ENCODE measurements at regions not wholly inside any gene's neighbourhood (a gene's known extent, or its start where the extent isn't known, plus 50 kb on each side); places are given as distances from the start of the nearest gene placed in this dataset.

DNA sequence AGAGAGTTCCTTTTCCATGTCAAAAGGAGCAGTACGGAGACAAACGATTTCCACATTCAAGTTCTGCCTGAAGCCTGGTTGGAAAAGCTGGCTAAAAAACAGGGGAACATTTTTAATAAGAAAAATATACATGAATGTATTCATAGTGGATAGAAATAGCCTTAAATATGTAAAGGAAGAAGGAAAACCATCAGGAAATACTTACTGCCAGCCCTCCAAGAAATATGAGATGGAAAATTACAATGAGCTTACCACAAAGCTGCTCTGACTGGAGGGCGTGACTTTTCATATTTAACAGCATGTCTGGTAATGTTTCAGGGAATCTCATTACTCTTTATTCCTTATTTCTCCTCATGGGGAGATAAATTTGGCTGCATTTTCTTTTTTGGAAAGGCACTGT, 75.9 kb upstream of the ZDHHC17 start:
- Mint-ChIP-seq H3K4me3 (no peak overlapping the region), H3K27me3 (ENCODE audit: low read depth in 3 of 3) (no peaks in the 10 kb centered on the region), H3K4me1 (peaks cover 19% of the 10 kb centered on the region), H3K36me3 (no peaks in the 10 kb centered on the region), H3K9me3 (no peaks in the 10 kb centered on the region), H3K27ac (no peak overlapping the region)
- Histone ChIP-seq H3K27ac (ENCODE audit: low read depth in 1 of 2, low read length in 2 of 2) (no peak overlapping the region), H3K9ac (ENCODE audit: insufficient read depth, low read length, poor library complexity, severe bottlenecking) (no peak overlapping the region), H2AFZ (ENCODE audit: insufficient read depth, low read depth, low read length, poor library complexity, severe bottlenecking) (peak overlapping the region; percentile 57), H4K20me1 (ENCODE audit: insufficient read depth, low read length) (no peaks in the 10 kb centered on the region), H3K9me3 (replicated peaks in 1 of 2; ENCODE audit: control insufficient read depth in 1 of 2, insufficient read depth in 1 of 2, low read length in 2 of 2) (no peaks in the 10 kb centered on the region), H3K4me2 (replicated peaks; ENCODE audit: extremely low read depth, low read length, poor library complexity, severe bottlenecking) (no peak overlapping the region), H3K4me3 (replicated peaks in 1 of 3; ENCODE audit: low read depth in 2 of 3, low read length in 3 of 3) (no peak overlapping the region), H3K36me3 (replicated peaks in 1 of 2; ENCODE audit: control insufficient read depth in 1 of 2, insufficient read depth in 2 of 2, low read length in 2 of 2) (no peaks in the 10 kb centered on the region), H3K4me1 (ENCODE audit: control insufficient read depth in 1 of 2, insufficient read depth in 2 of 2, low read length in 2 of 2) (peaks cover 0 to 3% of the 10 kb centered on the region in 2 donors), H3K79me2 (ENCODE audit: insufficient read depth, low read length) (no peaks in the 10 kb centered on the region), H3K27me3 (ENCODE audit: control insufficient read depth in 2 of 2, insufficient read depth in 2 of 2, low read length in 2 of 2) (no peaks in the 10 kb centered on the region)
- TF ChIP-seq, protein P1, sequence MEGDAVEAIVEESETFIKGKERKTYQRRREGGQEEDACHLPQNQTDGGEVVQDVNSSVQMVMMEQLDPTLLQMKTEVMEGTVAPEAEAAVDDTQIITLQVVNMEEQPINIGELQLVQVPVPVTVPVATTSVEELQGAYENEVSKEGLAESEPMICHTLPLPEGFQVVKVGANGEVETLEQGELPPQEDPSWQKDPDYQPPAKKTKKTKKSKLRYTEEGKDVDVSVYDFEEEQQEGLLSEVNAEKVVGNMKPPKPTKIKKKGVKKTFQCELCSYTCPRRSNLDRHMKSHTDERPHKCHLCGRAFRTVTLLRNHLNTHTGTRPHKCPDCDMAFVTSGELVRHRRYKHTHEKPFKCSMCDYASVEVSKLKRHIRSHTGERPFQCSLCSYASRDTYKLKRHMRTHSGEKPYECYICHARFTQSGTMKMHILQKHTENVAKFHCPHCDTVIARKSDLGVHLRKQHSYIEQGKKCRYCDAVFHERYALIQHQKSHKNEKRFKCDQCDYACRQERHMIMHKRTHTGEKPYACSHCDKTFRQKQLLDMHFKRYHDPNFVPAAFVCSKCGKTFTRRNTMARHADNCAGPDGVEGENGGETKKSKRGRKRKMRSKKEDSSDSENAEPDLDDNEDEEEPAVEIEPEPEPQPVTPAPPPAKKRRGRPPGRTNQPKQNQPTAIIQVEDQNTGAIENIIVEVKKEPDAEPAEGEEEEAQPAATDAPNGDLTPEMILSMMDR (IDR thresholded peaks at IDR 0.05), result no peak
- 10% methylated on average over 2 of the region's 3 CpGs for WGBS (ENCODE audit: insufficient coverage)
- DNase-seq, result no peak
- intact Hi-C loops (cut with micrococcal nuclease), result no loop called here

DNA sequence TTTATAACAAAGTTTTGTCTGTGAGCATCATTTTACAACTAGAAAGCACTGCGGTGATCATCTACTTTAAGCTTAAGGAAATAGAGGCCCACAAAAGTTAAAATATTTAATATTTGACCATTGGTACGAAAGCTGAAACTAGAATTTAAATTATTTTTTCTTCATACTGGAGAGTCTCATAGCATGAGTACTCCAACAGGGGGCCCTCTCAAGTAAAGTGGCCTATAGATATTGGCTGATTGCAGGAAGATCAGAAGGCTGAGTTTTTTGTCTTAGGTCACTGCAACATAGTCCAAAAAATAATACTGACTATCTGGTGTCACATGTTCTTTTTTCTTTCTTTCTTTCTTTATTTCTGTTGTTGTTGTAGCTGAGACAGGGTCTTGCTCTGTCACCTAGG, 75.3 kb upstream of the ZDHHC17 start:
- peaks cover 19% of the 10 kb centered on the region for H3K4me1 Mint-ChIP-seq
- H3K4me1 ChIP-seq (ENCODE audit: control insufficient read depth in 1 of 2, insufficient read depth in 2 of 2, low read length in 2 of 2), result peaks cover 0 to 3% of the 10 kb centered on the region in 2 donors
- no peaks in the 10 kb centered on the region for H4K20me1 ChIP-seq (ENCODE audit: insufficient read depth, low read length)
- TF ChIP-seq, protein P1 (IDR thresholded peaks at IDR 0.05), result peak; percentile 65
- H3K79me2 ChIP-seq (ENCODE audit: insufficient read depth, low read length), result no peaks in the 10 kb centered on the region
- no peak overlapping the region for H3K27ac ChIP-seq (ENCODE audit: low read depth in 1 of 2, low read length in 2 of 2)
- H2AFZ ChIP-seq (ENCODE audit: insufficient read depth, low read depth, low read length, poor library complexity, severe bottlenecking), result peak overlapping the region; percentile 41
- peak overlapping the region; percentile 20 for H3K4me2 ChIP-seq (replicated peaks; ENCODE audit: extremely low read depth, low read length, poor library complexity, severe bottlenecking)
- no peaks in the 10 kb centered on the region for H3K27me3 Mint-ChIP-seq (ENCODE audit: low read depth in 3 of 3)
- H3K4me3 ChIP-seq (replicated peaks in 1 of 3; ENCODE audit: low read depth in 2 of 3, low read length in 3 of 3), result no peak overlapping the region
- H3K27me3 ChIP-seq (ENCODE audit: control insufficient read depth in 2 of 2, insufficient read depth in 2 of 2, low read length in 2 of 2), result no peaks in the 10 kb centered on the region
- H3K36me3 ChIP-seq (replicated peaks in 1 of 2; ENCODE audit: control insufficient read depth in 1 of 2, insufficient read depth in 2 of 2, low read length in 2 of 2), result no peaks in the 10 kb centered on the region
- no peak for DNase-seq
- no CpG with 5 or more reads among the region's 2 CpGs for WGBS (ENCODE audit: insufficient coverage)
- H3K4me3 Mint-ChIP-seq, result no peak overlapping the region
- H3K36me3 Mint-ChIP-seq, result no peaks in the 10 kb centered on the region
- intact Hi-C loops (cut with micrococcal nuclease), result no loop called here
- H3K9me3 Mint-ChIP-seq, result no peaks in the 10 kb centered on the region
- no peak overlapping the region for H3K27ac Mint-ChIP-seq
- H3K9me3 ChIP-seq (replicated peaks in 1 of 2; ENCODE audit: control insufficient read depth in 1 of 2, insufficient read depth in 1 of 2, low read length in 2 of 2), result no peaks in the 10 kb centered on the region
- H3K9ac ChIP-seq (ENCODE audit: insufficient read depth, low read length, poor library complexity, severe bottlenecking), result no peak overlapping the region
